GM10266 (cell line): ENCODE measurements at regions not wholly inside any gene's neighbourhood (a gene's known extent, or its start where the extent isn't known, plus 50 kb on each side); places are given as distances from the start of the nearest gene placed in this dataset.

Experiments
- DNase-seq: peaks from one replicate; pipeline ENCODE4 v3.0.0; 2012; ENCODE audit errors: extremely low spot score
- TF ChIP-seq, protein P1 (sequence below): IDR thresholded peaks from 2 replicates; pipeline ENCODE4 v1.5.1; 2012; ENCODE audit warnings: mild to moderate bottlenecking, low read depth; ENCODE audit not compliant: control insufficient read depth, insufficient read depth; ENCODE audit errors: missing control alignments

DNA sequence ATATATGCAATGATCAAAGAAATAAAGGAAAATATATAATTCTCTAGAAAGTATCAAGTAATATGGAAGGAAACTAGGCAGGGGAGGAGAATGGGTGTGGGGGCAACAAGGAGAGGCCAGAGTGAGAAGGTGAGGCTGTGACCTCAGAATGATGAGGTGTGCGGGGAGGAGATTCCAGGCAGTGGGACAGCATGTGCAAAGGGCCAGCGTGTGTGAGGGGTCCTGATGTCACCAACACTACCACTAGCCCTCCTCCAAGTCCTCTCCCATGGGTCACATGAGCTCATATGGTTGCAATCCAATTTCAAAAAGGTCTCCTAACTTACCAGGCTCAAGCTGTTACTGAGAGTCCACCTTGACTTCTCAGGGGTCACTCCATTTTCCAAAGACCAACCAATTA lies 463.9 kb downstream of the MN1 start:
- no peak for DNase-seq
- TF ChIP-seq, protein P1, sequence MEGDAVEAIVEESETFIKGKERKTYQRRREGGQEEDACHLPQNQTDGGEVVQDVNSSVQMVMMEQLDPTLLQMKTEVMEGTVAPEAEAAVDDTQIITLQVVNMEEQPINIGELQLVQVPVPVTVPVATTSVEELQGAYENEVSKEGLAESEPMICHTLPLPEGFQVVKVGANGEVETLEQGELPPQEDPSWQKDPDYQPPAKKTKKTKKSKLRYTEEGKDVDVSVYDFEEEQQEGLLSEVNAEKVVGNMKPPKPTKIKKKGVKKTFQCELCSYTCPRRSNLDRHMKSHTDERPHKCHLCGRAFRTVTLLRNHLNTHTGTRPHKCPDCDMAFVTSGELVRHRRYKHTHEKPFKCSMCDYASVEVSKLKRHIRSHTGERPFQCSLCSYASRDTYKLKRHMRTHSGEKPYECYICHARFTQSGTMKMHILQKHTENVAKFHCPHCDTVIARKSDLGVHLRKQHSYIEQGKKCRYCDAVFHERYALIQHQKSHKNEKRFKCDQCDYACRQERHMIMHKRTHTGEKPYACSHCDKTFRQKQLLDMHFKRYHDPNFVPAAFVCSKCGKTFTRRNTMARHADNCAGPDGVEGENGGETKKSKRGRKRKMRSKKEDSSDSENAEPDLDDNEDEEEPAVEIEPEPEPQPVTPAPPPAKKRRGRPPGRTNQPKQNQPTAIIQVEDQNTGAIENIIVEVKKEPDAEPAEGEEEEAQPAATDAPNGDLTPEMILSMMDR: no peak

DNA sequence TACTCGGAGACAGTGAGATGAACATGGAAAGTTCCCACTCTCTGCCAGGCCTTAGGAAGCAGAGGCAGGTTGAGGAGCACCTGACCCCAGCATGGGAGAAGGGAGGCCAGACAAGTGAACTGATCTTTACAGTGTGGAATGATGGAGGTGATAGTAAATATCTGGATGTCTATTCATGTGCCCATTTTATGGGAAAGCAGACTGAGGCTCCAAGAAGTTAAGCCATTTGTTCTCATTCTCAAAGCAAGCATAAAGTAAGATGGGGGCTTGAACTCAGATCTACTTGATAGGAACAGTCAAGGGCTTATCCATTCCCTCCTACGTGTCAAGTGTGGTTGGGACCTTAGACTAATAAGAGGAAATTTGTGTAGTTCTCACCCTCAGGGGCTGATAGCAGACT lies 461.5 kb downstream of the MN1 start:
- DNase-seq: no peak
- TF ChIP-seq, protein P1: no peak

DNA sequence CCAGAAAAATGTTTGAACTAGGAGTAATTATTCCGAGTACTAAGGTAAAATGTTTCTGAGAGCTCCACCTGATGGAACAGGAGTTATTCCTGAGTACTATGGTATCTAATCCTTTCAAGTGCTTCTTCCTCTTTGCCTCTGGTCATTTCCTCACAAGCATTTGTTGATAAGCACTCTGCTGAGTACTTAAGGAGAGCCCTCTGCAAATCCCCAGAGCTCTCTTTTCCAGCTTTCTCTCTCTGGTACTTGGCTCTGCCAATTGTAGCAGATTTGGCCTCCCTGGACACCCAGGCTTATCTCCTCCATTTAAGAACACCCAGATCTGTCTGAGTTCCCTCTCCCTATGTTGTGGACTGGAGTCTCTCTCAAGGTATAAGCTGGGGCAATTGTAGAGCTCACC lies 457.0 kb downstream of the MN1 start:
- TF ChIP-seq, protein P1: no peak
- no peak for DNase-seq

GRCh38 chr22:27345691-27346090 lies 455.9 kb downstream of the MN1 start:
- no peak for DNase-seq
- TF ChIP-seq, protein P1: no peak

DNA sequence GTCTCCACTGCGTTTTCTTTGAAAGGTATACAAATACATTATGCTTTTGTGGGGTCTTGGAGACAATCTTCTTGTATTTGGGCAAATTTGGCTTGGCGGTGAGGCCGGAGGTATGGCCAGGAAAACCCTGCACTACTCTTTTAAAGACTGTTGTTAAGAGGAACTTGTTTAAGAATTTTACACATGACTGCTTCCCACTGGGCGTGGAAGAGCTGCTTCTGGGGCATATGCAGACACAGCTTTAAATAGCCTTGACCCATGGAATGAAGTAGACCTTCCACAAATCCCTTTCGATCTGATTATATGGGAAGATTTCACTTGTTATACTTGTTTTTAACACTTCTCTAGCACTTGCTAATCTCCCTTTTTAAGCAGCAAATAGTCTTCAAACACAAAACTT lies 453.6 kb downstream of the MN1 start:
- TF ChIP-seq, protein P1: no peak
- DNase-seq: no peak

DNA sequence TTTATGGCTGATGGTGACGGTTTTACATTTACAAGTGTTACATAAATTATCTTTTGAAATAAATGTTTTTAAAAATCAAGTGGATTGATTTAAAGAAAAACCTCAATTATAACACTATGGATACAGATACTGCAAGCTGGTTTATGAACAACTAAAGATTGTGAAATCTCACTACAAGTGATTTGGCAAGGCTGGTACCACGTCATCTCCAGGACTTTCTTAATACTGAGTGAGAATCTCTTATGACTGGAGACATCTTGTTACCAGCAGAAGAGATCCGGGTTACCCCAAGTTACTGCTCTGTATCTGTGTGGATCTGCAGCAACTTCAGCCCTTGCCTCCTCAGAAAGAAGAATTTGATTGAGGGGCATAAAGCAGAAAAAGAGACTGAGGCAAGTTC lies 452.9 kb downstream of the MN1 start:
- no peak for DNase-seq
- TF ChIP-seq, protein P1: no peak

DNA sequence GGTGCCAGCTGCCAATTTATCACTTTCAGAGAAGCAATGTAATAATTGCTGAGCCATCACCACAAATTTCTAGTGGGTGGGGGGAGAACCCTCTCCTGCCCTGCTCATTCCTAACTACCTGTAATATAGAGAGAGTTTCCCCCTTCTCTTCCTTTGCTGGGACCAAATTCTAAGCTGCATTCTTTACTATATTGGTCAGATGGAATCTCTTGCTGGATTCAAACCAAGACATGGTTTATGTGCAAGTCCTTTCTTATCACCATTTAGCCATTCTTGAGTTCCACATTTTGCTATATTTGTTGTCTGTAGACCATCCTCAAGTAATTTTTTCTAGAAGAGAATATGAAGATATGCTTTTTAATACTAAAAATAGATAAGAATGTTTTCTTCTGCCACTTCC lies 452.1 kb downstream of the MN1 start:
- no peak for DNase-seq
- TF ChIP-seq, protein P1: no peak
